DND-41 (cell line): ENCODE measurements at regions not wholly inside any gene's neighbourhood (a gene's known extent, or its start where the extent isn't known, plus 50 kb on each side); places are given as distances from the start of the nearest gene placed in this dataset.

Experiments used
- ATAC-seq: fragments of 200-7000 bp; cut with Tn5 transposase; 3 replicates; pipeline ENCODE4 v1.9.1; 2021; ENCODE audit warnings: low read depth; ENCODE audit not compliant: insufficient read depth
- DNase-seq: peaks from one replicate; pipeline ENCODE4 v3.0.0-alpha.2; 2020
- H2AFZ ChIP-seq: 2 replicates; pipeline ENCODE4 v1.6.0; 2012; ENCODE audit warnings: low read depth, low read length
- H3K27ac ChIP-seq: 2 replicates; pipeline ENCODE4 v1.5.1; 2012; ENCODE audit warnings: low read length, inconsistent platforms
- H3K27me3 ChIP-seq: fragments of 200-600 bp; sonication (generic); 2 replicates; pipeline ENCODE4 v1.6.0; 2012; ENCODE audit warnings: low read length, mild to moderate bottlenecking, inconsistent platforms; ENCODE audit not compliant: insufficient read depth, poor library complexity
- H3K36me3 ChIP-seq: 2 replicates; pipeline ENCODE4 v1.5.1; 2012; ENCODE audit warnings: low read length, inconsistent platforms; ENCODE audit not compliant: insufficient read depth
- H3K4me1 ChIP-seq: 2 replicates; pipeline ENCODE4 v1.5.1; 2012; ENCODE audit warnings: mild to moderate bottlenecking, low read length; ENCODE audit not compliant: insufficient read depth
- H3K4me2 ChIP-seq: 2 replicates; pipeline ENCODE4 v1.6.0; 2012; ENCODE audit warnings: mild to moderate bottlenecking, moderate library complexity, low read length, inconsistent platforms; ENCODE audit not compliant: insufficient read depth
- H3K4me3 ChIP-seq, 2 experiments: fragments of 200-600 bp in 1 of 2; shearing (Covaris generic) in 1 of 2; 2 replicates each; pipeline ENCODE4 v1.5.1; 2012 to 2016; ENCODE audit warnings: inconsistent platforms in 2 of 2, low read length in 2 of 2, mild to moderate bottlenecking in 2 of 2, low read depth in 1 of 2, moderate library complexity in 1 of 2
- H3K79me2 ChIP-seq: 2 replicates; pipeline ENCODE4 v1.6.0; 2012; ENCODE audit warnings: low read length, inconsistent platforms; ENCODE audit not compliant: insufficient read depth
- H3K9ac ChIP-seq: 2 replicates; pipeline ENCODE4 v1.6.0; 2012; ENCODE audit warnings: low read depth, mild to moderate bottlenecking, inconsistent platforms, low read length, moderate library complexity
- H3K9me3 ChIP-seq: 2 replicates; pipeline ENCODE4 v1.5.1; 2012; ENCODE audit warnings: low read length, moderate library complexity, mild to moderate bottlenecking, inconsistent platforms; ENCODE audit not compliant: insufficient read depth, severe bottlenecking
- H4K20me1 ChIP-seq: 2 replicates; pipeline ENCODE4 v1.6.0; 2012; ENCODE audit warnings: low read length; ENCODE audit not compliant: insufficient read depth
- EZH2 ChIP-seq: IDR thresholded peaks from 3 replicates; pipeline ENCODE4 v1.6.1; 2012; ENCODE audit warnings: borderline replicate concordance, low read depth, mild to moderate bottlenecking, moderate library complexity, low read length, inconsistent platforms; ENCODE audit not compliant: severe bottlenecking
- TF ChIP-seq, protein P1 (sequence below): IDR thresholded peaks from 2 replicates; pipeline ENCODE4 v1.5.1; 2012; ENCODE audit warnings: borderline replicate concordance, low read length, moderate library complexity, mild to moderate bottlenecking; ENCODE audit not compliant: poor library complexity, severe bottlenecking; ENCODE audit errors: extremely low read depth

- no peaks in the 10 kb centered on the region for H3K79me2 ChIP-seq
- ATAC-seq: no peak
- no peak overlapping the region for H3K4me3 ChIP-seq
- no peak for TF ChIP-seq EZH2
- TF ChIP-seq, protein P1, sequence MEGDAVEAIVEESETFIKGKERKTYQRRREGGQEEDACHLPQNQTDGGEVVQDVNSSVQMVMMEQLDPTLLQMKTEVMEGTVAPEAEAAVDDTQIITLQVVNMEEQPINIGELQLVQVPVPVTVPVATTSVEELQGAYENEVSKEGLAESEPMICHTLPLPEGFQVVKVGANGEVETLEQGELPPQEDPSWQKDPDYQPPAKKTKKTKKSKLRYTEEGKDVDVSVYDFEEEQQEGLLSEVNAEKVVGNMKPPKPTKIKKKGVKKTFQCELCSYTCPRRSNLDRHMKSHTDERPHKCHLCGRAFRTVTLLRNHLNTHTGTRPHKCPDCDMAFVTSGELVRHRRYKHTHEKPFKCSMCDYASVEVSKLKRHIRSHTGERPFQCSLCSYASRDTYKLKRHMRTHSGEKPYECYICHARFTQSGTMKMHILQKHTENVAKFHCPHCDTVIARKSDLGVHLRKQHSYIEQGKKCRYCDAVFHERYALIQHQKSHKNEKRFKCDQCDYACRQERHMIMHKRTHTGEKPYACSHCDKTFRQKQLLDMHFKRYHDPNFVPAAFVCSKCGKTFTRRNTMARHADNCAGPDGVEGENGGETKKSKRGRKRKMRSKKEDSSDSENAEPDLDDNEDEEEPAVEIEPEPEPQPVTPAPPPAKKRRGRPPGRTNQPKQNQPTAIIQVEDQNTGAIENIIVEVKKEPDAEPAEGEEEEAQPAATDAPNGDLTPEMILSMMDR: no peak
- no peaks in the 10 kb centered on the region for H3K9me3 ChIP-seq
- H4K20me1 ChIP-seq: no peaks in the 10 kb centered on the region
- H3K36me3 ChIP-seq: no peaks in the 10 kb centered on the region
- no peaks in the 10 kb centered on the region for H3K4me1 ChIP-seq
- H2AFZ ChIP-seq: no peak overlapping the region
- no peaks in the 10 kb centered on the region for H3K27me3 ChIP-seq
- DNase-seq: no peak
- H3K27ac ChIP-seq: no peak overlapping the region
- no peak overlapping the region for H3K4me2 ChIP-seq
- H3K9ac ChIP-seq: no peak overlapping the region
These were observed 965.1 kb upstream of the HS3ST1 start for GRCh38 chr4:12393631-12394262.

GRCh38 chr4:12389604-12390003, 960.9 kb upstream of the HS3ST1 start:
- H2AFZ ChIP-seq: no peak overlapping the region
- no peaks in the 10 kb centered on the region for H3K27me3 ChIP-seq
- no peak overlapping the region for H3K9ac ChIP-seq
- H3K9me3 ChIP-seq: no peaks in the 10 kb centered on the region
- TF ChIP-seq, protein P1: no peak
- no peak for TF ChIP-seq EZH2
- H3K27ac ChIP-seq: no peak overlapping the region
- no peak overlapping the region for H3K4me3 ChIP-seq
- H3K4me1 ChIP-seq: no peaks in the 10 kb centered on the region
- H3K36me3 ChIP-seq: no peaks in the 10 kb centered on the region
- no peak for ATAC-seq
- DNase-seq: no peak
- no peaks in the 10 kb centered on the region for H4K20me1 ChIP-seq
- H3K4me2 ChIP-seq: no peak overlapping the region
- H3K79me2 ChIP-seq: no peaks in the 10 kb centered on the region

DNA sequence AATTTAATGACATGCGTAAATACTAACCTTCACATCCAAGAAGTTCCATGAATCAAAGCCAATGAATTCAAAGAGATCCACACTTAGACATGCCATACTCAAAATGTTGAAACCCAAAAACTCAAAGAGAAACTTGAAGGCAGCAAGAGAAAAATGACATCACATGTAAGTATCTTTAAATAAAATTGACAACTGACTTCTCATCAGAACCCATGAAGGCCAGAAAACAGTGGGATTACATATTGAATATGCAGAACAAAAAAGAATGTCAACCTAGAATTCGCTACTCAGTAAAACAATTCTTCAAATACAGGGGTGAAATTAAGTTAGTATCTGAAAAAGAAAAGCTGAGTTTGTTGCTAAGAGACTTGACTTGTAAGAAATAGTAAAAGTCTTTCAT, 953.9 kb upstream of the HS3ST1 start:
- Histone ChIP-seq H3K4me1 (no peaks in the 10 kb centered on the region), H4K20me1 (no peaks in the 10 kb centered on the region), H3K79me2 (no peaks in the 10 kb centered on the region), H3K27me3 (no peaks in the 10 kb centered on the region), H3K9me3 (no peaks in the 10 kb centered on the region), H3K4me2 (no peak overlapping the region), H3K9ac (no peak overlapping the region), H2AFZ (no peak overlapping the region), H3K27ac (no peak overlapping the region), H3K36me3 (no peaks in the 10 kb centered on the region), H3K4me3 (no peak overlapping the region)
- ATAC-seq (no peak), DNase-seq (no peak)
- TF ChIP-seq, protein P1: no peak
- TF ChIP-seq EZH2: no peak

- TF ChIP-seq, protein P1: no peak
- TF ChIP-seq EZH2: no peak
- ATAC-seq (no peak), DNase-seq (no peak)
- H3K79me2 ChIP-seq: no peaks in the 10 kb centered on the region
- no peaks in the 10 kb centered on the region for H3K36me3 ChIP-seq
- no peaks in the 10 kb centered on the region for H4K20me1 ChIP-seq
- H3K27me3 ChIP-seq: no peaks in the 10 kb centered on the region
- H3K4me1 ChIP-seq: no peaks in the 10 kb centered on the region
- H2AFZ ChIP-seq: no peak overlapping the region
- no peak overlapping the region for H3K4me2 ChIP-seq
- no peak overlapping the region for H3K27ac ChIP-seq
- H3K9me3 ChIP-seq: no peaks in the 10 kb centered on the region
- H3K4me3 ChIP-seq: no peak overlapping the region
- no peak overlapping the region for H3K9ac ChIP-seq
These were observed 950.5 kb upstream of the HS3ST1 start for GRCh38 chr4:12379191-12379590.
